Upper lobe of right lung (tissue), 1 donor: ENCODE measurements at regions not wholly inside any gene's neighbourhood (a gene's known extent, or its start where the extent isn't known, plus 50 kb on each side); places are given as distances from the start of the nearest gene placed in this dataset.

Experiments
- ATAC-seq: fragments of 200-7000 bp; cut with Tn5 transposase; one replicate; pipeline ENCODE4 v1.9.1; 2020; ENCODE audit warnings: mild to moderate bottlenecking, moderate library complexity
- DNase-seq: peaks from one replicate; pipeline ENCODE4 v3.0.0-alpha.2; 2020
- H3K27ac ChIP-seq: fragments of 200-600 bp; one replicate; pipeline ENCODE4 v1.8.0; 2022
- H3K27me3 ChIP-seq: fragments of 200-600 bp; one replicate; pipeline ENCODE4 v1.8.0; 2022; ENCODE audit warnings: mild to moderate bottlenecking
- H3K36me3 ChIP-seq: fragments of 200-600 bp; one replicate; pipeline ENCODE4 v1.8.0; 2022
- H3K4me1 ChIP-seq: fragments of 200-600 bp; one replicate; pipeline ENCODE4 v1.8.0; 2022
- H3K4me3 ChIP-seq: fragments of 200-600 bp; one replicate; pipeline ENCODE4 v1.8.0; 2022; ENCODE audit warnings: mild to moderate bottlenecking
- H3K9me3 ChIP-seq: fragments of 200-600 bp; one replicate; pipeline ENCODE4 v1.8.0; 2022
- intact Hi-C: fragments of 100-400 bp; cut with DNase I; formaldehyde crosslinking; loops from one replicate; pipeline ENCODE4 v1.11.0; 2022
- TF ChIP-seq, protein P1 (sequence below): fragments of 200-600 bp; IDR thresholded peaks from one replicate; pipeline ENCODE4 v1.8.0; 2022; ENCODE audit warnings: antibody characterized with exemption
- donor health status: DM: no; HTN: yes; CAD: no; lungs with severe emphysema.

DNA sequence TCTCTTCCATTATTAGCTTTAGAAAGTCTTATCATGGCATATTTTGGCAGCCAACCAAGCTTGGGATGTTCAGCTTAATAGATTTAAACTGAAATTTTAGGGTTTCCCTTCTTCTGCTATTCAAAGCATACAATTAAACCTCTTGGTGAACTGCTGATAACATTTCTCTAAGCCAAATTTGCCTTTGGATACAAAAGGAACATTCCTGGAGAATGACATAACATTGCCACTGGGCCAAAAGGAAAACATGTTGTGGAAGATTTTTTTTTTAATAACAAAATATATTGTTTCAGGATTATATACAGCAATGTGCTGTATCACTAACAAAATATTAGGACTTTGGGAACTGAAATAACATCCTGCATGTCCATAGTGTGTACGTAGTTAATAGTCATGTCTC lies 215.1 kb upstream of the TBX18 start:
- no peak for DNase-seq
- Histone ChIP-seq H3K27ac (no peak overlapping the region), H3K36me3 (no peaks in the 10 kb centered on the region), H3K27me3 (no peaks in the 10 kb centered on the region), H3K9me3 (no peaks in the 10 kb centered on the region), H3K4me1 (no peaks in the 10 kb centered on the region), H3K4me3 (no peak overlapping the region)
- TF ChIP-seq, protein P1, sequence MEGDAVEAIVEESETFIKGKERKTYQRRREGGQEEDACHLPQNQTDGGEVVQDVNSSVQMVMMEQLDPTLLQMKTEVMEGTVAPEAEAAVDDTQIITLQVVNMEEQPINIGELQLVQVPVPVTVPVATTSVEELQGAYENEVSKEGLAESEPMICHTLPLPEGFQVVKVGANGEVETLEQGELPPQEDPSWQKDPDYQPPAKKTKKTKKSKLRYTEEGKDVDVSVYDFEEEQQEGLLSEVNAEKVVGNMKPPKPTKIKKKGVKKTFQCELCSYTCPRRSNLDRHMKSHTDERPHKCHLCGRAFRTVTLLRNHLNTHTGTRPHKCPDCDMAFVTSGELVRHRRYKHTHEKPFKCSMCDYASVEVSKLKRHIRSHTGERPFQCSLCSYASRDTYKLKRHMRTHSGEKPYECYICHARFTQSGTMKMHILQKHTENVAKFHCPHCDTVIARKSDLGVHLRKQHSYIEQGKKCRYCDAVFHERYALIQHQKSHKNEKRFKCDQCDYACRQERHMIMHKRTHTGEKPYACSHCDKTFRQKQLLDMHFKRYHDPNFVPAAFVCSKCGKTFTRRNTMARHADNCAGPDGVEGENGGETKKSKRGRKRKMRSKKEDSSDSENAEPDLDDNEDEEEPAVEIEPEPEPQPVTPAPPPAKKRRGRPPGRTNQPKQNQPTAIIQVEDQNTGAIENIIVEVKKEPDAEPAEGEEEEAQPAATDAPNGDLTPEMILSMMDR: no peak
- intact Hi-C loops: no loop called here
- ATAC-seq: no peak

DNA sequence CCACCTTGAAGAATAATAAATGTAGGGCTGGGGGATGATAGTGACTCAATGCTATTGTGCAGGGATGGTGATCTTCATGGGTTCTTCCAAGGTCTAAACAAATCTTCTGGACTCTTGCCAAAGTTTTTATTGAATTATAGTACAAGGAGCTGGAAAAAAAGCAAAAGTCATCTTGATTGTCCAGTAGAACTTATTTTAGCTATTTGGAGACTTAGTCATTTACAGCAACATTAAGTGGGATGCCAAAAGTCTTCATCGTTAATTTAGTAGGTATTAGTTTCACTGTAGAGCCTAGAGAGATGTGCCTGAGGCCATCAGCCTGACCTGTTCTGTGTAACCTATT lies 212.9 kb upstream of the TBX18 start:
- Histone ChIP-seq H3K27me3 (no peaks in the 10 kb centered on the region), H3K9me3 (no peaks in the 10 kb centered on the region), H3K4me3 (no peak overlapping the region), H3K4me1 (no peaks in the 10 kb centered on the region), H3K27ac (no peak overlapping the region), H3K36me3 (no peaks in the 10 kb centered on the region)
- intact Hi-C loops: no loop called here
- ATAC-seq (no peak), DNase-seq (no peak)
- TF ChIP-seq, protein P1: no peak

DNA sequence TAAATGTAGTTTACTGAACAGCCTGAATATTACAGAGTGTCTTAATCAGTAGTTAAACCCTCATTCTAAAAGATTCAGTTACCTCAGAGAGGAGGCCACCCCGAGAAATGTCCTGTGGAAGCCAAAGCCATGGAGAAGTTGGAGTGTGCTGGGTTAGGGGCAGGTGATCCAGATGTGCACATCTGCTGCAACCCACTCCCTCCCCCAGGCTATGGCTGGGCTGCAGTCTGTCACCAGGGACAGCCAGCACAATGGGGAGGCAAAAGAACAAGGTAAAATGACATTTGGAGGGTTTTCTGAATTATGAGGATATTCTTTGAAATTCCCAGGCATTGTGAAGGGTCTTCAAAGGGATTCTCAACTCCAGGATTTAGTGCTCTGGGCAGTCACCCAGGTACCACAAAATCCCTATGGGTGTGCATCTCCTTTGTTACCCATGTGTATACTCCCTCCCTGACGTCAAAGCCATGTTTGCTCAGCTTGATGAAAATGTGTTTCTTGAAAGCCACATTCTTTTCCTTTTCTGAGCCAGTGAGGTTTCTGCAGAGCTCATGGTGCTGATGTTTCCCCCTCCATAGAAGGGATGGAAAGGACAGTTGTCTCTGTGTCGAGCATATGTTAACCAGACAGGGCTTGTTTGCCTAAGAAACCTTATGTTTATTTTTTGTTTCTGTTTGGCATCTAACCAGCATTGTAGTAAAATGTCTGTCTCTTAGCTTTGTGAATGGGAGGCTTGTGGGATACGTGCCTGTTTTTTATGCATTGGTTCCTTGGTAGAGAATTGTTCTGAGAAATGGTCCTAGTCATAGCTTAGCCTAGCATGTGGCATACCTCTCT lies 212.3 kb upstream of the TBX18 start:
- Histone ChIP-seq H3K36me3 (no peaks in the 10 kb centered on the region), H3K27ac (no peak overlapping the region), H3K9me3 (no peaks in the 10 kb centered on the region), H3K4me3 (no peak overlapping the region), H3K27me3 (no peaks in the 10 kb centered on the region), H3K4me1 (no peaks in the 10 kb centered on the region)
- ATAC-seq (no peak), DNase-seq (no peak)
- TF ChIP-seq, protein P1: no peak
- intact Hi-C loops: no loop called here

DNA sequence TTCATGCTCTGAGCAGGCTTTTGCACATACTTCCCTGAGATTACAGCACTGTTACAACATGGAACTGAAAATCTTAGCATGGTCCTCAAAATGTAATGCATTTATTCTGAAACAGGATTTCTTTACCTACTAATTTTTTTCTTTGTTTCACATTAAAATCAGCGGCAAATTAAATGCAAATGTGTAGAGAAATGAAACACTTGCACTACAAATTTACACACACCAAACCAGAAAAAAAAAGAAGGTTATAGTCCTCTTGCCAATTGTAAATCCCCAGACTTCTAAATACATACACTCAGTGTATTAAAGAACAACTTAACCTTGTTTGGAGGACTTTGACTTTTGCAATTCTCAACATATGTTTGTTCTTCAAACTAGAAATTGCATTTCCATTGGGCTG lies 210.9 kb upstream of the TBX18 start:
- no peaks in the 10 kb centered on the region for H3K27me3 ChIP-seq
- intact Hi-C loops: no loop called here
- no peak overlapping the region for H3K4me3 ChIP-seq
- DNase-seq: no peak
- no peak for ATAC-seq
- TF ChIP-seq, protein P1: no peak
- no peak overlapping the region for H3K27ac ChIP-seq
- no peaks in the 10 kb centered on the region for H3K4me1 ChIP-seq
- H3K9me3 ChIP-seq: no peaks in the 10 kb centered on the region
- no peaks in the 10 kb centered on the region for H3K36me3 ChIP-seq

DNA sequence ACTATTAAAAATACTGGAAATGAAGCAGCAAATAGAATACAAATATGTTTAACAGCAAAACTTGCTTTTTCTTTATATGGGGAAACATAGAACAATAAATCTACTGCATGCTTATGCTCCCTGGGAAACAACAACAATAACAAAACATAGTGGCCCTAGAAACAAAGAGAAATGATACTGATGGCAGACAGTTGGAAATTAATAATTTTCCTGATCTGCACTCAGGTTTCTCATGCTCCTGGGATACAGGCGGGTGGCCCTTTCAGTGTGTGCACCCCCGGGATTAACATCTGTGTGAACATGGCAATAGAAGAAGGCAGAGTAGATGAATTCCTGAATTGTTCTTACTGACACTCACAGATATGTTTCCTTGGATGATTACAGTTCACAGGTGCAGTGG lies 209.2 kb upstream of the TBX18 start:
- intact Hi-C loops: no loop called here
- no peaks in the 10 kb centered on the region for H3K27me3 ChIP-seq
- TF ChIP-seq, protein P1: no peak
- peaks cover 6% of the 10 kb centered on the region for H3K9me3 ChIP-seq
- no peaks in the 10 kb centered on the region for H3K4me1 ChIP-seq
- DNase-seq: no peak
- no peak for ATAC-seq
- no peaks in the 10 kb centered on the region for H3K36me3 ChIP-seq
- H3K27ac ChIP-seq: no peak overlapping the region
- H3K4me3 ChIP-seq: no peak overlapping the region

DNA sequence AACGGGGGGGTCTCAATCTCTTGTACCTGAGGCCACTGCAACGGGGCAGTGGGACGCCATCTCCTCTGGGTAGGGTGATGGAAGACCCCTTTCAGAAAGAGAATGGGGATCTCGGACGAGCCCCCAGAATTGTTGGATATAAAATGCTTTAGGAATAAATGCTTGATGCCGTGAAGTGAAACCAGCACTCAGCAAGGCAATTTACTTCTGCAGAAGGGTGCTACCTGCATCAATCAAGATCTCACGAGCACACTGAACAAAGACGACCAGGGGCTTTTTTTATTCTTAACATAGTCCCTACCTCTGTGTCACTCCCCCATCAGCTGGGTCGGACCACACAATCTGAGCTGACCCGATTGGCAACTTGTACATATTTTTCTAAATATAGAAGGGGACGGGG lies 203.6 kb upstream of the TBX18 start:
- Histone ChIP-seq H3K9me3 (peaks cover 16% of the 10 kb centered on the region), H3K27ac (no peak overlapping the region), H3K36me3 (no peaks in the 10 kb centered on the region), H3K27me3 (no peaks in the 10 kb centered on the region), H3K4me3 (no peak overlapping the region), H3K4me1 (no peaks in the 10 kb centered on the region)
- TF ChIP-seq, protein P1: no peak
- DNase-seq (no peak), ATAC-seq (no peak)
- intact Hi-C loops: no loop called here
